HAP-1 (cell line): ENCODE measurements at regions not wholly inside any gene's neighbourhood (a gene's known extent, or its start where the extent isn't known, plus 50 kb on each side); places are given as distances from the start of the nearest gene placed in this dataset.

Source experiments
- DNase-seq, 2 experiments: peaks; one replicate each; pipeline ENCODE4 v3.0.0-alpha.2; 2016 to 2020; ENCODE audit warnings: low spot score in 2 of 2
- H3K27me3 ChIP-seq: fragments of 250-450 bp; sonication (Bioruptor Pico); 2 replicates; pipeline ENCODE4 v1.5.1; 2020; ENCODE audit warnings: low read depth, mild to moderate bottlenecking, moderate library complexity
- H3K36me3 ChIP-seq: fragments of 250-450 bp; sonication (Bioruptor Pico); replicated peaks from 2 replicates; pipeline ENCODE4 v1.5.1; 2020; ENCODE audit warnings: mild to moderate bottlenecking
- H3K4me1 ChIP-seq: fragments of 250-450 bp; sonication (Bioruptor Pico); 2 replicates; pipeline ENCODE4 v1.5.1; 2020; ENCODE audit warnings: mild to moderate bottlenecking
- H3K4me3 ChIP-seq: fragments of 250-450 bp; sonication (Bioruptor Pico); 2 replicates; pipeline ENCODE4 v1.5.1; 2020; ENCODE audit warnings: mild to moderate bottlenecking, moderate library complexity
- H3K9me3 ChIP-seq: fragments of 250-450 bp; sonication (Bioruptor Pico); 2 replicates; pipeline ENCODE4 v1.5.1; 2020; ENCODE audit warnings: mild to moderate bottlenecking, moderate library complexity
- in situ Hi-C: fragments of 300-500 bp; cut with MboI; formaldehyde crosslinking; loops from 3 replicates; pipeline ENCODE4 v1.14.3; 2020; ENCODE audit warnings: low sequenced_read_pairs, inconsistent platforms, mixed read lengths

DNA sequence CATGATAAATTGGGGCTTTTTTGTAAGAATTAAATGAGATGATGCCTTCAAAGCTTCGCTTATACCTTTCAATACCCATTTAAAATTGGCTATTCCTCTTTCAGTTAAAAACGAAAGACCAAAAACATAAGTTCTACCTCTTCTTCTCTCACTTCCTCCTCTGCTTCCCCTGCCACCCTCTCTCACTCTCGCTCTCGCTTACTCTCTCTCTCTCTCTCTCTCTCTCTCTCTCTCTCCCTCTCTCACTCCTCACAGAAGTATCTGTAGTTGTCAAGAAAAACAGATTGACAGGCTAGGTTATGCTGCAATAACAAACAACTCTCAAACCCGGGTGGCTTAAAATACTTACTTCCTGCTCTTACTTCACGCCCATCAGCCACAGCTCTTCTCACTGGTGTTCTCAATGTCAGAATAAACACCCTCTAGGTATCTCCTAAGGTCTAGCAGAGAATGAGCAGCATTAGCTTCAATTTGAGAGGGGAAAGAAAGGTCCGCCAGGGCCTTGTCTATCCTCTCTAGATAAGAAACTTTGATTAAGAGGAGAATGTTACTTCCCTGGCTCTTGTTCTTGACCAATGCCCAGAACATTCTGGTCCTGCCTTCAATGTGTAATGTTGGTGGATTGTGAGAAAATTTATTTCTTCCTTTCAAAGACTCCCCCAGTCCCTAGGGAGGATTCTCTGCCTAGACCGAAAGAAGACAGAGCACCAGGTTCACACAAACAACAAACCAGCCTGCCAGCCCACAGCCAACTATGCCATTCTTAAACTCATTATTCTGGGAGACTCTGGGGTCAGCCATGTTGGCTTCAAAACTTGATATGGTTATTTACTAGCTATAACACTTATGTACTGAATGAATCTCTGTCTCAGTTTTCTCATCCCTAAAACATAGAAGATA is 1028.7 kb downstream of the XPNPEP1 start:
- Histone ChIP-seq H3K27me3 (no peaks in the 10 kb centered on the region), H3K36me3 (no peaks in the 10 kb centered on the region), H3K4me1 (no peaks in the 10 kb centered on the region), H3K9me3 (no peaks in the 10 kb centered on the region), H3K4me3 (no peak overlapping the region)
- in situ Hi-C loops, result no loop called here
- DNase-seq, result no peak

- no peak overlapping the region for H3K4me3 ChIP-seq
- in situ Hi-C loops, result no loop called here
- H3K9me3 ChIP-seq, result no peaks in the 10 kb centered on the region
- no peaks in the 10 kb centered on the region for H3K4me1 ChIP-seq
- H3K36me3 ChIP-seq, result no peaks in the 10 kb centered on the region
- no peaks in the 10 kb centered on the region for H3K27me3 ChIP-seq
- no peak for DNase-seq
These were observed 1046.2 kb downstream of the XPNPEP1 start for GRCh38 chr10:108877095-108877561.

DNA sequence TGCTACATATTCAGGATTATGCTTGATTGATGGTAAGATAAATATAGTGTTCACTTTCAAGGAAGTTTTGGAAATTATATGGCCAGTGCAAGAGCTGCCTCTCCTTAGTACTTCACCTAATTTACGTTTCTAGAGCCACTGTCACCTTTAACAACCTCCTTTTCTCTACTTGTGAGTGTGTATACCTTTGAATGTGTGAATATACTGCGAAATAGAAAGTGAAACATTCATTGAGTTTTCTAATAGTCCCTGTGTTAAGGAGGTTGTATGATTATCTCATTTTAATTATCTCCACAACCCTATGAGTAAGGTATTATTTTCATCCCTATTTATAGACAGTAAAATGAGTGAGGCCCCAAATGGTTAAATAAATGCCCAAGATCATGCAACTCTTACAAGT is 1050.5 kb downstream of the XPNPEP1 start:
- Histone ChIP-seq H3K4me1 (no peaks in the 10 kb centered on the region), H3K36me3 (no peaks in the 10 kb centered on the region), H3K27me3 (no peaks in the 10 kb centered on the region), H3K4me3 (no peak overlapping the region), H3K9me3 (no peaks in the 10 kb centered on the region)
- in situ Hi-C loops, result no loop called here
- no peak for DNase-seq

DNA sequence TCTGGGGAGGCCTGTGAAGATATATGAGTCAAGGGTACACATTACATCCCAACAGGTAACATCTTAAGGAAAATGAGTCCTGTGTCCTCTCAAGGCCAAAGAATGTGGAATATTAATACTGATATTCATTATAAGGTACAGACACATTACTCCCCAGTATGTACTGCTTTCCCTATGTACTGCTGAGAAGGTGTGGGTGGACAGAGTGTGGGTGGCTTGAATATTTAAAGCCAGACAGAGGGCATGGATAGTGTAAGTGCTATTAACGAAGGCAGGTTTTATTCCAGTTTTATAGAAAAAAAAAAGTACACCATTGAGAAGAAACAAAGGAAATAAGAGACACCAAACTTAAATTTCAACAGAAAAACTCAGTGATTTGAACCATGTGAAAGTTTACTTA is 1054.4 kb downstream of the XPNPEP1 start:
- Histone ChIP-seq H3K27me3 (no peaks in the 10 kb centered on the region), H3K36me3 (no peaks in the 10 kb centered on the region), H3K4me1 (no peaks in the 10 kb centered on the region), H3K4me3 (no peak overlapping the region), H3K9me3 (no peaks in the 10 kb centered on the region)
- DNase-seq, result no peak
- in situ Hi-C loops, result no loop called here

GRCh38 chr10:108862676-108863350 is 1060.5 kb downstream of the XPNPEP1 start:
- in situ Hi-C loops, result no loop called here
- H3K9me3 ChIP-seq, result no peaks in the 10 kb centered on the region
- no peaks in the 10 kb centered on the region for H3K27me3 ChIP-seq
- no peak overlapping the region for H3K4me3 ChIP-seq
- H3K36me3 ChIP-seq, result no peaks in the 10 kb centered on the region
- H3K4me1 ChIP-seq, result no peaks in the 10 kb centered on the region
- no peak for DNase-seq

GRCh38 chr10:108861181-108861754 is 1062.0 kb downstream of the XPNPEP1 start:
- no peaks in the 10 kb centered on the region for H3K27me3 ChIP-seq
- H3K4me1 ChIP-seq, result no peaks in the 10 kb centered on the region
- H3K4me3 ChIP-seq, result no peak overlapping the region
- H3K9me3 ChIP-seq, result no peaks in the 10 kb centered on the region
- DNase-seq, result no peak
- no peaks in the 10 kb centered on the region for H3K36me3 ChIP-seq
- in situ Hi-C loops, result no loop called here

- H3K4me3 ChIP-seq, result no peak overlapping the region
- no peaks in the 10 kb centered on the region for H3K9me3 ChIP-seq
- in situ Hi-C loops, result no loop called here
- no peaks in the 10 kb centered on the region for H3K36me3 ChIP-seq
- no peak for DNase-seq
- no peaks in the 10 kb centered on the region for H3K4me1 ChIP-seq
- no peaks in the 10 kb centered on the region for H3K27me3 ChIP-seq
These were observed 1071.1 kb downstream of the XPNPEP1 start for GRCh38 chr10:108852211-108852610.

DNA sequence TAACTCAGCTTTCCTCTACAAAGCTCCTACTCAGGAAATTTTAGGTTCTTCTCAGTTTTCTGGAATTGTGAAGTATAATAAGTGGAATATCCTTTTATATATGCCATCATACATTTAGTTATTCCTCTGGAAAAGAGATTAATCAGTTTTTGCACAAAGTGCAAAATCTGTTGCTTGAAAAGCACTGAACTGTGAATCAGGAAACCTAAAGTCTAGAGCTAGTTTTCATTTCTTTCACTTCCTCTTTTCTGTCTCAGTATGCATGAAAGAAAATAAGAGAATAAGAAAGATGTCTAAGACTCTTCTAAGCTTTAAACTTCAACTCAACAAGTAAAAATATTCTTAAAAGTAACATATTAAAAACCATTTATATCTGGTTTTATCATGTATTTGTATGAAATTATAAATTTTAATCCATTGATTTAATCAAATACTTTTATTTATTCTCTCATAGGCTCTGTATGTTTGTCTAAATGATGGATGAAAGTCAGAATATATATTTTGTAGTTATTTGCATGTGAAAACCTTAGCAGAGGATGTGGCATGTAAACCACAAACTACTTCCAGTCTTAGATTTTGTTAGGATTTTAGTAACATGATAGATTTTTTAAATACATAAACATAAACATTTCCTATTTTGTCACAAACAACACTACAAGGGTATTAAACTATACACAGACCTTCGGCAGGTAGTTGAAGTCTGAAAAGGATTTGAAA is 1073.0 kb downstream of the XPNPEP1 start:
- DNase-seq, result no peak
- H3K4me1 ChIP-seq, result no peaks in the 10 kb centered on the region
- H3K4me3 ChIP-seq, result no peak overlapping the region
- H3K9me3 ChIP-seq, result no peaks in the 10 kb centered on the region
- H3K36me3 ChIP-seq, result no peaks in the 10 kb centered on the region
- no peaks in the 10 kb centered on the region for H3K27me3 ChIP-seq
- in situ Hi-C loops, result no loop called here

DNA sequence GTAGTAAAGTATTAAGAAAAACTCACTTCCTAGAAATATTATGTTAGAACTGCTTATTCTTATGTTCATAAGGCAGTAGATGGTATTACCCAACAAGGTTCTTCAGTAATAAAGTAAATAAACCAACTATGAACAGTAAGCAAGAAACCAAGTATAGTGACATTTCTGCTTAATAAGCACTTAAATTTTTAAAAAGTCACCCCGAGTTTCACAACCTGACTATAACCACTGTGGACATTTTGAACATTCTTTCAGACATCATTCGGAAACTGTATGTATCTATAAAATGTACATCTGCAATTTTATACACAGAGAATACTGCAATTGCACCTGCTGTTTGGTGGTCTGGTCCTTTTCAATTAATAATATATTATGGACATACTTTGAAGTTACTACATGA is 1073.6 kb downstream of the XPNPEP1 start:
- in situ Hi-C loops, result no loop called here
- Histone ChIP-seq H3K9me3 (no peaks in the 10 kb centered on the region), H3K27me3 (no peaks in the 10 kb centered on the region), H3K36me3 (no peaks in the 10 kb centered on the region), H3K4me1 (no peaks in the 10 kb centered on the region), H3K4me3 (no peak overlapping the region)
- DNase-seq, result no peak

DNA sequence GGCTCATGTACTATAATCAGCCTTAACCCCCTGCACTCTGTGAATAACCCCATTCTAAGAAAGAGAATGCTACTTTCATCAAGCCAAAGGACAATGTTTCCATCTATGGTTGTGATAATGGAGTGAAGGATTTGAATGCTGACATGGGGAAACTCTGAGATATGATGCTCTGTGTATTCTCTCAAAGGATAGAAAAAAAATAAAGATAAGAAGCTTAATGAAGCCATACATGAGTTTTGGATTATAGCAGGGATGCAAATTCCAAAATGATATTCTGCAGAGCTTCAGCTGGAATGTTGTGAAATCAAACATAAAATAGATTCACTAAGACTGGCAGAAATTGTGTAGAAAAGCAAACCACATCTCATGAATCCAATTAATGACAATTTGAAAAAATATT is 1074.1 kb downstream of the XPNPEP1 start:
- DNase-seq, result no peak
- no peaks in the 10 kb centered on the region for H3K27me3 ChIP-seq
- no peaks in the 10 kb centered on the region for H3K36me3 ChIP-seq
- no peak overlapping the region for H3K4me3 ChIP-seq
- no peaks in the 10 kb centered on the region for H3K4me1 ChIP-seq
- H3K9me3 ChIP-seq, result no peaks in the 10 kb centered on the region
- in situ Hi-C loops, result no loop called here

DNA sequence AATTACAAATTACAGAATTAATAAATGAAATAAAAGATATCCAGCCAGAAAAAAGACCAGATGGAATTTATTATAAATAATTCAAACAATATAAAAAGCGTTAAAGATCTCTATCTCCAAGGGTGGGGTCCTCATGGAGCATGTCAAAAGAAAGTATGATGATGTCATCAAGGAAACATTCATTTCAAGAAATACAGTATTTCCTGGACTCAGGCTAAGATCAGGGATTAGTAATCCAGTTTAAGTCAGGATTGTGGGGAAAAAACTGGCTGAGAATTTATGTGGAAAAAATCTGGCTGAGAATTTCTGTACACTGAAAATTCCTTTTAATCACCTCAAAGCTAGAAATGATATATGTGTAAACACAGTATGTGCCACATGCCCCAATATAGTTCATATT is 1075.3 kb downstream of the XPNPEP1 start:
- Histone ChIP-seq H3K4me3 (no peak overlapping the region), H3K9me3 (no peaks in the 10 kb centered on the region), H3K4me1 (no peaks in the 10 kb centered on the region), H3K27me3 (no peaks in the 10 kb centered on the region), H3K36me3 (no peaks in the 10 kb centered on the region)
- in situ Hi-C loops, result no loop called here
- no peak for DNase-seq

DNA sequence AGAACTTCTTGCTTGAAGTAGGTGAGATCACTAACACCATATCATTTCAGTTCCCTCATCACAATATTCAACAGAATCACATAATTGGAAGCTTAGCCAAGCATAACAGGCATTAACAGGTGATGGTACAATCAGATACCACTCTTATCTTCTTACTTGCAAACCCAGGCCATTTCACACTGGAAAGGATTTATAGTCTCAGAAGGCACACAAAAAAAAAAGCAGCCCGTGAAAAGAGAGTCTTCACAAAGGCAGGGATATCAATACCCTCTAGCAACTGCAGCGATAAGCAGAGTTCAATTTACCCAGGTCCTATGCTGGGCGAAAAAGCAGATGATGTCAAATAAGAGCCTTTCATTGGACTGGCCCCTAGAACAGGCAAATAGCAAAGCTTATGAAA is 1082.4 kb downstream of the XPNPEP1 start:
- no peak overlapping the region for H3K4me3 ChIP-seq
- in situ Hi-C loops, result no loop called here
- no peaks in the 10 kb centered on the region for H3K4me1 ChIP-seq
- H3K36me3 ChIP-seq, result no peaks in the 10 kb centered on the region
- DNase-seq, result no peak
- no peaks in the 10 kb centered on the region for H3K9me3 ChIP-seq
- no peaks in the 10 kb centered on the region for H3K27me3 ChIP-seq

- Histone ChIP-seq H3K4me3 (no peak overlapping the region), H3K4me1 (no peaks in the 10 kb centered on the region), H3K9me3 (no peaks in the 10 kb centered on the region), H3K36me3 (no peaks in the 10 kb centered on the region), H3K27me3 (no peaks in the 10 kb centered on the region)
- DNase-seq, result no peak
- in situ Hi-C loops, result no loop called here
These were observed 1086.9 kb downstream of the XPNPEP1 start for GRCh38 chr10:108836362-108836761.

DNA sequence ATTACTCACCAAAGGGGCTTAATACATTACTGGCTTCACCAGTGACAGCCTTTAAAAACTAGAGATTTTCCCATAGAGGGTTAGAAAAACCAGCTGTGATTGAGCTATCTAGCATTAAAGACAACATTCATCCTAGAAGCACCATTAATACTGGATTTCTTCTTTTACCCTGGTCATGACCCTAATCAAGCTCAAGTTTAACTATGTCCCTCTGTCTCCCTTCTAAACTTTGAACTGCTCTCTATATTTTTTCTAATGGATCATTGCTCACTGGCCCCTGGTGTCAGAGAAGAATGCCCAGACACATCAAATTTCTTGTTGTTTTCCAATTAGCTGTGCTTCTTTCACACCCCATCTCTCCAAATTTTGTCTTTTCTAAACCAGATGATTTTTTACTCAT is 1101.3 kb downstream of the XPNPEP1 start:
- H3K4me3 ChIP-seq, result no peak overlapping the region
- no peaks in the 10 kb centered on the region for H3K4me1 ChIP-seq
- no peaks in the 10 kb centered on the region for H3K9me3 ChIP-seq
- H3K27me3 ChIP-seq, result no peaks in the 10 kb centered on the region
- no peak for DNase-seq
- no peaks in the 10 kb centered on the region for H3K36me3 ChIP-seq
- in situ Hi-C loops, result no loop called here
